Loucy (cell line): ENCODE measurements at regions not wholly inside any gene's neighbourhood (a gene's known extent, or its start where the extent isn't known, plus 50 kb on each side); places are given as distances from the start of the nearest gene placed in this dataset.

Experiments
- EZH2phosphoT487 ChIP-seq: fragments of 200-600 bp; IDR thresholded peaks from 2 replicates; pipeline ENCODE4 v1.6.1; 2018; ENCODE audit warnings: antibody characterized with exemption, mild to moderate bottlenecking, moderate library complexity, borderline replicate concordance
- TF ChIP-seq, protein P1 (sequence below): fragments of 200-600 bp; sonication (generic); conservative IDR thresholded peaks from 2 replicates; pipeline ENCODE4 v1.5.1; 2014; ENCODE audit warnings: mild to moderate bottlenecking, antibody characterized with exemption, low read length

GRCh38 chr3:82281205-82281604 lies 519.8 kb upstream of the GBE1 start:
- no peak for TF ChIP-seq EZH2phosphoT487
- TF ChIP-seq, protein P1, sequence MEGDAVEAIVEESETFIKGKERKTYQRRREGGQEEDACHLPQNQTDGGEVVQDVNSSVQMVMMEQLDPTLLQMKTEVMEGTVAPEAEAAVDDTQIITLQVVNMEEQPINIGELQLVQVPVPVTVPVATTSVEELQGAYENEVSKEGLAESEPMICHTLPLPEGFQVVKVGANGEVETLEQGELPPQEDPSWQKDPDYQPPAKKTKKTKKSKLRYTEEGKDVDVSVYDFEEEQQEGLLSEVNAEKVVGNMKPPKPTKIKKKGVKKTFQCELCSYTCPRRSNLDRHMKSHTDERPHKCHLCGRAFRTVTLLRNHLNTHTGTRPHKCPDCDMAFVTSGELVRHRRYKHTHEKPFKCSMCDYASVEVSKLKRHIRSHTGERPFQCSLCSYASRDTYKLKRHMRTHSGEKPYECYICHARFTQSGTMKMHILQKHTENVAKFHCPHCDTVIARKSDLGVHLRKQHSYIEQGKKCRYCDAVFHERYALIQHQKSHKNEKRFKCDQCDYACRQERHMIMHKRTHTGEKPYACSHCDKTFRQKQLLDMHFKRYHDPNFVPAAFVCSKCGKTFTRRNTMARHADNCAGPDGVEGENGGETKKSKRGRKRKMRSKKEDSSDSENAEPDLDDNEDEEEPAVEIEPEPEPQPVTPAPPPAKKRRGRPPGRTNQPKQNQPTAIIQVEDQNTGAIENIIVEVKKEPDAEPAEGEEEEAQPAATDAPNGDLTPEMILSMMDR: no peak
